BJ (cell line): ENCODE measurements at regions not wholly inside any gene's neighbourhood (a gene's known extent, or its start where the extent isn't known, plus 50 kb on each side); places are given as distances from the start of the nearest gene placed in this dataset.

Experiments
- CTCF ChIA-PET: fragments of 350-600 bp; formaldehyde crosslinking; extraction: SDS; loops from one replicate; lab custom pipeline; 2021; ENCODE audit warnings: antibody characterized with exemption, inconsistent platforms; lab: Yijun Ruan, JAX
- POLR2A ChIA-PET: fragments of 300-600 bp; sonication (Branson Sonifier 250); formaldehyde crosslinking; extraction: SDS; loops from one replicate; lab custom pipeline; 2021; ENCODE audit warnings: antibody characterized with exemption; lab: Charles Lee
- DNase-seq: peaks from one replicate; pipeline ENCODE4 v3.0.0-alpha.2; 2011; ENCODE audit warnings: low read depth
- H3K27me3 ChIP-seq: 2 replicates; pipeline ENCODE4 v1.6.0; 2011; ENCODE audit warnings: low read length; ENCODE audit not compliant: control insufficient read depth, insufficient read depth
- H3K36me3 ChIP-seq: 2 replicates; pipeline ENCODE4 v1.5.1; 2011; ENCODE audit warnings: low read length; ENCODE audit not compliant: control insufficient read depth, insufficient read depth
- H3K4me3 ChIP-seq: 2 replicates; pipeline ENCODE4 v1.5.1; 2011; ENCODE audit warnings: low read depth, mild to moderate bottlenecking, control low read depth, low read length
- CTCF ChIP-seq: IDR thresholded peaks from 2 replicates; pipeline ENCODE4 v1.5.1; 2011; ENCODE audit warnings: low read depth, mild to moderate bottlenecking, control low read depth, inconsistent platforms, low read length, moderate library complexity; ENCODE audit not compliant: insufficient read depth

- POLR2A ChIA-PET: no interaction called here
These were observed 83.6 kb upstream of the NPAS2 start for GRCh38 chr2:100736121-100736915.

GRCh38 chr2:100739735-100740432 is 80.1 kb upstream of the NPAS2 start:
- POLR2A ChIA-PET: no interaction called here
- TF ChIP-seq CTCF: no peak

More at GRCh38 chr2:100736121-100736915, 83.6 kb upstream of the NPAS2 start:
- CTCF ChIA-PET: interaction anchor here (1.1 kb wide), 1 partner anchor 82 kb away, joined by 3 read pairs; no protein-coding TSS in a partner anchor
- H3K36me3 ChIP-seq: no peaks in the 10 kb centered on the region
- no peak overlapping the region for H3K4me3 ChIP-seq
- TF ChIP-seq CTCF: no peak
- H3K27me3 ChIP-seq: no peaks in the 10 kb centered on the region
- no peak for DNase-seq

GRCh38 chr2:100741880-100742276 is 78.1 kb upstream of the NPAS2 start:
- TF ChIP-seq CTCF: no peak
- no peak for DNase-seq
- Histone ChIP-seq H3K36me3 (no peaks in the 10 kb centered on the region), H3K27me3 (no peaks in the 10 kb centered on the region), H3K4me3 (no peak overlapping the region)
- POLR2A ChIA-PET: interaction anchor here (1.0 kb wide), 2 partner anchors 12 to 260 kb away, joined by 4 read pairs; partner anchors contain the start of gene RPL31
- CTCF ChIA-PET: interaction anchor here (1.1 to 1.2 kb wide), 2 partner anchors 244 to 249 kb away, joined by 3 read pairs; no protein-coding TSS in a partner anchor

More at GRCh38 chr2:100739735-100740432, 80.1 kb upstream of the NPAS2 start:
- DNase-seq: no peak
- Histone ChIP-seq H3K4me3 (no peak overlapping the region), H3K36me3 (no peaks in the 10 kb centered on the region), H3K27me3 (no peaks in the 10 kb centered on the region)
- CTCF ChIA-PET: interaction anchor here (1.7 kb wide), 1 partner anchor 11 kb away, joined by 4 read pairs; no protein-coding TSS in a partner anchor

- Histone ChIP-seq H3K27me3 (no peaks in the 10 kb centered on the region), H3K36me3 (no peaks in the 10 kb centered on the region), H3K4me3 (no peak overlapping the region)
- ChIA-PET CTCF (interaction anchor here (0.7 to 1.2 kb wide), 4 partner anchors 79 to 249 kb away, joined by 3 read pairs; no protein-coding TSS in a partner anchor), POLR2A (interaction anchor here (0.6 to 1.0 kb wide), 4 partner anchors 9 to 259 kb away, joined by 4 to 16 read pairs (median 10); partner anchors contain the start of gene RPL31)
- TF ChIP-seq CTCF: 0 out of 2 replicates have a peak, but pooled peaks have one; percentile 1
- peak; percentile 99 for DNase-seq
These were observed 77.4 kb upstream of the NPAS2 start for GRCh38 chr2:100742277-100743254.
